ENCODE measurements at regions not wholly inside any gene's neighbourhood (a gene's known extent, or its start where the extent isn't known, plus 50 kb on each side); places are given as distances from the start of the nearest gene placed in this dataset.

DNA sequence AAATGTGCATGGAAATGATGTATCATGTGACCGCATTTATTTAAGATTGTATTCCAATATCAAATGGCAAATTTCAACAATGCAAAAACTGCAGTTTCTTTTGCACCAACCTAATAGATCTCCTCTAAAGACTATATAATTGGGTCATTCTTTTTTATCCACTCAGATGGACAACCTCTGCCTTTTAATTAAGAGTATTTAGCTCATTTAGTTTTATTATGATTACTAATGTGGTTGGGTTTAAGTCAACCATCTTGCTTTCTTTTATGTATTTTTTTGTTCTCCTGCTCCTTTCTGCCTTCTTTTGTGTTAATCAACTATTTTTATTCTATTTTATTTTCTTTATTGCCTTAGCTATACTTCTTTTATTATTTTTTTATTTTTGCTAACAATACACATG, 468.5 kb upstream of the MKI67 start:
- TF ChIP-seq, protein P1, sequence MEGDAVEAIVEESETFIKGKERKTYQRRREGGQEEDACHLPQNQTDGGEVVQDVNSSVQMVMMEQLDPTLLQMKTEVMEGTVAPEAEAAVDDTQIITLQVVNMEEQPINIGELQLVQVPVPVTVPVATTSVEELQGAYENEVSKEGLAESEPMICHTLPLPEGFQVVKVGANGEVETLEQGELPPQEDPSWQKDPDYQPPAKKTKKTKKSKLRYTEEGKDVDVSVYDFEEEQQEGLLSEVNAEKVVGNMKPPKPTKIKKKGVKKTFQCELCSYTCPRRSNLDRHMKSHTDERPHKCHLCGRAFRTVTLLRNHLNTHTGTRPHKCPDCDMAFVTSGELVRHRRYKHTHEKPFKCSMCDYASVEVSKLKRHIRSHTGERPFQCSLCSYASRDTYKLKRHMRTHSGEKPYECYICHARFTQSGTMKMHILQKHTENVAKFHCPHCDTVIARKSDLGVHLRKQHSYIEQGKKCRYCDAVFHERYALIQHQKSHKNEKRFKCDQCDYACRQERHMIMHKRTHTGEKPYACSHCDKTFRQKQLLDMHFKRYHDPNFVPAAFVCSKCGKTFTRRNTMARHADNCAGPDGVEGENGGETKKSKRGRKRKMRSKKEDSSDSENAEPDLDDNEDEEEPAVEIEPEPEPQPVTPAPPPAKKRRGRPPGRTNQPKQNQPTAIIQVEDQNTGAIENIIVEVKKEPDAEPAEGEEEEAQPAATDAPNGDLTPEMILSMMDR (conservative IDR thresholded peaks at IDR 0.05; ENCODE audit: low read depth, low read length), result no peak
- no peak for TF ChIP-seq EZH2 (IDR thresholded peaks at IDR 0.05; ENCODE audit: low read length, unreplicated experiment)

Measured in PC-3 (cell line).